AG04450 (cell line): ENCODE measurements at regions not wholly inside any gene's neighbourhood (a gene's known extent, or its start where the extent isn't known, plus 50 kb on each side); places are given as distances from the start of the nearest gene placed in this dataset.

Source experiments
- CTCF ChIA-PET: fragments of 300-600, 350-600 bp; formaldehyde crosslinking; extraction: SDS; loops from one replicate; lab custom pipeline; 2022; ENCODE audit warnings: antibody characterized with exemption, inconsistent platforms; lab: Charles Lee
- POLR2A ChIA-PET: fragments of 350-600 bp; formaldehyde crosslinking; extraction: SDS; loops from one replicate; lab custom pipeline; 2021; ENCODE audit warnings: antibody characterized with exemption, inconsistent platforms; lab: Yijun Ruan, JAX
- DNase-seq: peaks from one replicate; pipeline ENCODE4 v3.0.0-alpha.2; 2011; ENCODE audit warnings: low read depth, low spot score
- H3K27ac ChIP-seq: one replicate; pipeline ENCODE4 v1.5.1; 2012; ENCODE audit warnings: low read depth, low read length, control low read depth
- H3K27me3 ChIP-seq: one replicate; pipeline ENCODE4 v1.6.0; 2012; ENCODE audit warnings: low read length; ENCODE audit not compliant: control insufficient read depth, insufficient read depth
- H3K4me3 ChIP-seq: 2 replicates; pipeline ENCODE4 v1.5.1; 2011; ENCODE audit warnings: mild to moderate bottlenecking, low read depth, low read length, control low read depth
- H3K9me3 ChIP-seq: 2 replicates; pipeline ENCODE4 v1.5.1; 2012; ENCODE audit warnings: low read length; ENCODE audit not compliant: control insufficient read depth, insufficient read depth
- TF ChIP-seq, protein P1 (sequence below): IDR thresholded peaks from 2 replicates; pipeline ENCODE4 v1.5.1; 2011; ENCODE audit warnings: low read depth, low read length, control low read depth, inconsistent platforms

DNA sequence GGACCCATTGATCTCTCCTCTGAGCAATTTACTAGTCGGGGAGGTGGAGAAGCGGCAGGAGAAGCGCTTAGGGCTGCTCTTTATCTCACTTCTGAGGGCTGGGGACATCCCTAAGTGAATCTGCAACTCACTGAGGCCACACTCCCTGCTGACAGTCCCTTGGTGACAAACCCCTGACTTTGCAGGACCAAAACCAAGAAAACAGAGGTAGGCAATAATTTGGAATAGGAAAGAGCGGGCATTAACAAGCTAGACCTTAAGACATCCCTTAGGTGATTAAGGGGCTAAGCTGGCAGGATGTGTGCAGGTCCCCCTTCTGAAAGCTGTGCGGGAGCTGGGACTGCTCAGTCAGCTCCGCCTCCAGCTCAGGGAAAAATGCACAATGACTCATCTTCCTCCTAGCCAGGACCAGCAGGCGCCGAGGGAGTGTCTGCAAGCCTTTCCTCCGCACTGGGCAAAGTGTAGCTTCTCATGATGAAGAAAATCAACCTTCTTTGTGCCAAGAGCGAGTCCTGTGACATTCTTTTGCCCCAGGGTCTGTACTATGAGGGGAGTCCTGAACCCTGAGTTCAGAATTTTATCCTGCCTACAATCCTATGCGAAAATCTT, 63.3 kb downstream of the BOD1L2 start:
- POLR2A ChIA-PET: no interaction called here
- no peak overlapping the region for H3K27ac ChIP-seq
- TF ChIP-seq, protein P1, sequence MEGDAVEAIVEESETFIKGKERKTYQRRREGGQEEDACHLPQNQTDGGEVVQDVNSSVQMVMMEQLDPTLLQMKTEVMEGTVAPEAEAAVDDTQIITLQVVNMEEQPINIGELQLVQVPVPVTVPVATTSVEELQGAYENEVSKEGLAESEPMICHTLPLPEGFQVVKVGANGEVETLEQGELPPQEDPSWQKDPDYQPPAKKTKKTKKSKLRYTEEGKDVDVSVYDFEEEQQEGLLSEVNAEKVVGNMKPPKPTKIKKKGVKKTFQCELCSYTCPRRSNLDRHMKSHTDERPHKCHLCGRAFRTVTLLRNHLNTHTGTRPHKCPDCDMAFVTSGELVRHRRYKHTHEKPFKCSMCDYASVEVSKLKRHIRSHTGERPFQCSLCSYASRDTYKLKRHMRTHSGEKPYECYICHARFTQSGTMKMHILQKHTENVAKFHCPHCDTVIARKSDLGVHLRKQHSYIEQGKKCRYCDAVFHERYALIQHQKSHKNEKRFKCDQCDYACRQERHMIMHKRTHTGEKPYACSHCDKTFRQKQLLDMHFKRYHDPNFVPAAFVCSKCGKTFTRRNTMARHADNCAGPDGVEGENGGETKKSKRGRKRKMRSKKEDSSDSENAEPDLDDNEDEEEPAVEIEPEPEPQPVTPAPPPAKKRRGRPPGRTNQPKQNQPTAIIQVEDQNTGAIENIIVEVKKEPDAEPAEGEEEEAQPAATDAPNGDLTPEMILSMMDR: no peak
- H3K27me3 ChIP-seq: peaks cover 8% of the 10 kb centered on the region
- H3K4me3 ChIP-seq: no peak overlapping the region
- DNase-seq: peak; percentile 34
- CTCF ChIA-PET: no interaction called here
- no peaks in the 10 kb centered on the region for H3K9me3 ChIP-seq

DNA sequence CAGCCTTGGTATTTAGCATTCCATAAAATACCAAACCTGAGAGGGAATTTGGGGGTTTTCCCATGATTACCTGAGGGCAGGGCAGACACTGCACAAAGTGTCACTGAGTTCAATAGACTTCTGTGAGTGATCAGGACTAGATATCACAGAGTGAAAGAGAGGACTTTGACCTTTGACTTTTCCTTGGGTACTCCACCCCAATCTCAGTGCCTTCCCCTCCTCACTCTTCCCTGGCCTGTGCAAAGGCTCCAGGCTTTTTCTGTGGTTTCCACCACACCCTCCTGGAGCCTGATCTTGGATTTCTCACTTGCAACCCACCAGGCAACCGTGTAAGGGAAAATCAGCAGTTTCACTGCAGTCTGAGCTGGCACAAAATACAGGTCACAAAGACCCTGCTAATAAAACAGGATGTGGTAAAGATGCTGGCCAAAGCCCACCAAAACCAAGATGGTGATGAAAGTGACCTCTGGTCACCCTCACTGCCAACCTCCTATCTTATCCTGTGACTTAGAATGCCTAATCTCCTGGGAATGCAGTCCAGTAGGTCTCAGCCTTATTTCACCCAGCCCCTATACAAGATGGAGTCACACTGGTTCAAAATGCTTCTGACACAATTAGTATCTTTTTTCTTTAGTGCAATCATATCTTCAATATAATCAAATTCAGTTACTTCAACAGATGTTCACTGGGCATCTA, 64.0 kb downstream of the BOD1L2 start:
- peaks cover 8% of the 10 kb centered on the region for H3K27me3 ChIP-seq
- TF ChIP-seq, protein P1: no peak
- CTCF ChIA-PET: no interaction called here
- DNase-seq: no peak
- no peak overlapping the region for H3K27ac ChIP-seq
- no peaks in the 10 kb centered on the region for H3K9me3 ChIP-seq
- H3K4me3 ChIP-seq: no peak overlapping the region
- POLR2A ChIA-PET: no interaction called here

DNA sequence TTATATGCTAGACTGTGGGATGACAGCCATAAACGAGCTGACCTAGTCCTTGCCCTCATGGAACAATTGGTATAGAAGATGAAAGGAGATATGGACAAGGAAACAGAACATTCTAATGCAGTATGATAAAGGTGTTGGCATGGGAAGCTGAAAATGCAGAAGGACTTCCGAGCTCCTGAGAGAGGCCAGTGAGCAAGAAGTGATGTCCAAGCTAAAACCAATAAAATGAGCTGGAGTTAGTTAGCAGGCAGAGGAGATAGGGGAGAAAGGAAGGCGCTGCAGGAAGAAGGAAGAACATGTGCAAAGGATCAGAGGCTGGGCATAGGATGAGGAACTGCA, 64.5 kb downstream of the BOD1L2 start:
- H3K9me3 ChIP-seq: no peaks in the 10 kb centered on the region
- ChIA-PET POLR2A (no interaction called here), CTCF (interaction anchor here (0.6 kb wide), 1 partner anchor 1851 kb away, joined by 3 read pairs; no protein-coding TSS in a partner anchor)
- TF ChIP-seq, protein P1: no peak
- no peak for DNase-seq
- H3K27me3 ChIP-seq: peaks cover 8% of the 10 kb centered on the region
- no peak overlapping the region for H3K27ac ChIP-seq
- no peak overlapping the region for H3K4me3 ChIP-seq

DNA sequence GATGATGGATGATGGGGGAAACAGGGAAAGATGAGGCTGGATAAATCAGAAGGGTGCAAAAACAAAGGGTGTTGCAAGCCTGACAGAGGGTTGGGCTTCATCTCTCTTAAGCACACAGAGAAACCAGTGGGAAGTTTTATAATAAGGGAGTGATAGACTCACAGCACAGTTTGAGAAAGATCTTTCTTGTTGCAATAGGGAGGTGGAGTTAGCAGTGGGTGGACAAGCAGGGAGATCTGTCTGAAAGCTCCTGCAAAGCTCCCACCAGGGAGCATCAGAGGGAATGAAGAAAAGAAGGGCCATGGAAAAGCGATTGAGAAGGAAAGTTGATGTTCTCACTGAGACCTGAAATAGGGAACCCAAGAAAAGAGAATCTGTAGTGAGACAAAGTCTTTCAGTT, 64.9 kb downstream of the BOD1L2 start:
- H3K9me3 ChIP-seq: no peaks in the 10 kb centered on the region
- H3K27ac ChIP-seq: no peak overlapping the region
- TF ChIP-seq, protein P1: no peak
- CTCF ChIA-PET: interaction anchor here (0.6 kb wide), 1 partner anchor 1851 kb away, joined by 3 read pairs; no protein-coding TSS in a partner anchor
- H3K4me3 ChIP-seq: no peak overlapping the region
- POLR2A ChIA-PET: no interaction called here
- H3K27me3 ChIP-seq: peaks cover 8% of the 10 kb centered on the region
- no peak for DNase-seq

DNA sequence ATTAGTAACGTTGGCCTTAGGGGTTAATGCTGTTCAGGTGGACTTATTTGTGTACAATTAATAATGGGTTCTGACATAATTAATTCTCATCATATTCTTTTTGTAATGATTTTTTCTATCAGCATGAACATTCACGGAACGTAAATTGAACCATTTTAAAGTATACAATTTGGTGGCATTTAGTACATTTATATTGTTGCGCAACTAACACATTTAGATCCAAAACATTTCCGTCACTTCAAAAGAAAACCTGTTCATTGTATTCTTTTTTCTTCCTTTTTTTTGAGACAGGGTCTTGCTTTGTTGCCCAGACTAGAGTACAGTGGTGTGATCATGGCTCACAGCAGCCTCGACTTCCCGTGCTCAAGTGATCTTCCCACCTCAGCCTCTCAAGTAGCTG, 65.8 kb downstream of the BOD1L2 start:
- ChIA-PET CTCF (no interaction called here), POLR2A (no interaction called here)
- TF ChIP-seq, protein P1: no peak
- DNase-seq: no peak
- no peaks in the 10 kb centered on the region for H3K9me3 ChIP-seq
- H3K27ac ChIP-seq: no peak overlapping the region
- H3K4me3 ChIP-seq: no peak overlapping the region
- peaks cover 8% of the 10 kb centered on the region for H3K27me3 ChIP-seq
